ENCODE measurements at regions not wholly inside any gene's neighbourhood (a gene's known extent, or its start where the extent isn't known, plus 50 kb on each side); places are given as distances from the start of the nearest gene placed in this dataset.

GRCh38 chr2:13654416-13654815 is 937.7 kb downstream of the TRIB2 start (continued):
- TF ChIP-seq CHD7 (IDR thresholded peaks at IDR 0.05; ENCODE audit: low read depth, low read length) (no peak), SMARCA5 (IDR thresholded peaks at IDR 0.05) (no peak), NFYB (IDR thresholded peaks at IDR 0.05; ENCODE audit: extremely low read depth, insufficient read length) (no peak), PATZ1 (CRISPR knock-in tag; IDR thresholded peaks at IDR 0.05; ENCODE audit: borderline replicate concordance) (no peak), MXI1 (IDR thresholded peaks at IDR 0.05; ENCODE audit: low read depth, low read length) (no peak), MAFK (IDR thresholded peaks at IDR 0.05; ENCODE audit: low read length) (no peak), FOSL1 (tag; conservative IDR thresholded peaks at IDR 0.05) (no peak), DIDO1 (tag; IDR thresholded peaks at IDR 0.05; ENCODE audit: low read depth) (no peak), ELF1 (tag; IDR thresholded peaks at IDR 0.05) (no peak), SIX5 (IDR thresholded peaks at IDR 0.05; ENCODE audit: borderline replicate concordance in 1 of 2, insufficient read depth in 1 of 2, low read depth in 1 of 2, low read length in 2 of 2) (no peak)
